Activated B cell treated with CpG ODN at 0.5 μM for 24 hours (primary cell): ENCODE measurements at regions not wholly inside any gene's neighbourhood (a gene's known extent, or its start where the extent isn't known, plus 50 kb on each side); places are given as distances from the start of the nearest gene placed in this dataset.

Experiments
- ATAC-seq: fragments of 200-7000 bp; cut with Tn5 transposase; one replicate; pipeline ENCODE4 v1.10.0; 2021; ENCODE audit warnings: low read depth, mild to moderate bottlenecking, moderate library complexity
- CTCF ChIA-PET: fragments of 350-600 bp; sonication (Branson Sonifier 250); formaldehyde crosslinking; loops from one replicate; lab custom pipeline; 2021; ENCODE audit warnings: antibody characterized with exemption; lab: Charles Lee
- POLR2A ChIA-PET: fragments of 350-600 bp; sonication (Branson Sonifier 250); formaldehyde crosslinking; loops from one replicate; lab custom pipeline; 2021; ENCODE audit warnings: antibody characterized with exemption; lab: Charles Lee
- DNase-seq: peaks from one replicate; pipeline ENCODE4 v3.0.0; 2022
- H3K27ac Mint-ChIP-seq: one replicate; pipeline ENCODE4 v1.8.0; 2020; ENCODE audit warnings: mixed read lengths
- H3K27me3 Mint-ChIP-seq: one replicate; pipeline ENCODE4 v1.8.0; 2021; ENCODE audit warnings: mixed read lengths
- H3K36me3 Mint-ChIP-seq: one replicate; pipeline ENCODE4 v1.8.0; 2021; ENCODE audit warnings: low read depth, mixed read lengths
- H3K4me1 Mint-ChIP-seq: one replicate; pipeline ENCODE4 v1.8.0; 2021; ENCODE audit warnings: mixed read lengths
- H3K4me3 Mint-ChIP-seq: one replicate; pipeline ENCODE4 v1.8.0; 2020; ENCODE audit warnings: mild to moderate bottlenecking, mixed read lengths
- H3K9me3 Mint-ChIP-seq: one replicate; pipeline ENCODE4 v1.8.0; 2020; ENCODE audit warnings: mixed read lengths
- intact Hi-C: fragments of 100-400 bp; cut with micrococcal nuclease; formaldehyde crosslinking; loops from one replicate; pipeline ENCODE4 v1.15.1; 2024
- TF ChIP-seq, protein P1 (sequence below): fragments of 200-600 bp; IDR thresholded peaks from one replicate; pipeline ENCODE4 v1.8.0; 2022; ENCODE audit warnings: antibody characterized with exemption, mild to moderate bottlenecking

DNA sequence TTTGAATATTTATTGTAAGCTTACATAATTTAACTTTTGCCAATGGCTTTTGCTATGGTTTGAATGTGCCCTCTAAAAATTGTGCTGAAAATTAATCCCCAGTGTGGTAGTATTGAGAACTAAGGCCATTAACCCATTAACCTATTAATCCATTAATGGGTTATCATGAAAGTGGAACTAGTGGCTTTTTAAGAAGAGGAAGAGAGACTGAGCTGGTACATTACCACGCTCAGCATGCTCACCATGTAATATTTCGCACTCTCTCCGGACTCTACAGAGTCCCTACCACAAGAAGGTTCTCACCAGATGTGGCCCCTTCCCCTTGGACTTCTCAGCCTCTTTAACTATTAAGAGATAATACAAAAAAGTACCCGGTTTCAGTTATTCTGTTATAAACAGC lies 164.4 kb upstream of the ZRANB2 start:
- Mint-ChIP-seq H3K4me3 (no peak overlapping the region), H3K9me3 (no peaks in the 10 kb centered on the region), H3K36me3 (no peaks in the 10 kb centered on the region), H3K4me1 (no peaks in the 10 kb centered on the region), H3K27ac (no peak overlapping the region), H3K27me3 (no peaks in the 10 kb centered on the region)
- TF ChIP-seq, protein P1, sequence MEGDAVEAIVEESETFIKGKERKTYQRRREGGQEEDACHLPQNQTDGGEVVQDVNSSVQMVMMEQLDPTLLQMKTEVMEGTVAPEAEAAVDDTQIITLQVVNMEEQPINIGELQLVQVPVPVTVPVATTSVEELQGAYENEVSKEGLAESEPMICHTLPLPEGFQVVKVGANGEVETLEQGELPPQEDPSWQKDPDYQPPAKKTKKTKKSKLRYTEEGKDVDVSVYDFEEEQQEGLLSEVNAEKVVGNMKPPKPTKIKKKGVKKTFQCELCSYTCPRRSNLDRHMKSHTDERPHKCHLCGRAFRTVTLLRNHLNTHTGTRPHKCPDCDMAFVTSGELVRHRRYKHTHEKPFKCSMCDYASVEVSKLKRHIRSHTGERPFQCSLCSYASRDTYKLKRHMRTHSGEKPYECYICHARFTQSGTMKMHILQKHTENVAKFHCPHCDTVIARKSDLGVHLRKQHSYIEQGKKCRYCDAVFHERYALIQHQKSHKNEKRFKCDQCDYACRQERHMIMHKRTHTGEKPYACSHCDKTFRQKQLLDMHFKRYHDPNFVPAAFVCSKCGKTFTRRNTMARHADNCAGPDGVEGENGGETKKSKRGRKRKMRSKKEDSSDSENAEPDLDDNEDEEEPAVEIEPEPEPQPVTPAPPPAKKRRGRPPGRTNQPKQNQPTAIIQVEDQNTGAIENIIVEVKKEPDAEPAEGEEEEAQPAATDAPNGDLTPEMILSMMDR: no peak
- ChIA-PET POLR2A (no interaction called here), CTCF (interaction anchor here (0.6 kb wide), 1 partner anchor 1309 kb away, joined by 3 read pairs; no protein-coding TSS in a partner anchor)
- DNase-seq: no peak
- no peak for ATAC-seq
- intact Hi-C loops: no loop called here

DNA sequence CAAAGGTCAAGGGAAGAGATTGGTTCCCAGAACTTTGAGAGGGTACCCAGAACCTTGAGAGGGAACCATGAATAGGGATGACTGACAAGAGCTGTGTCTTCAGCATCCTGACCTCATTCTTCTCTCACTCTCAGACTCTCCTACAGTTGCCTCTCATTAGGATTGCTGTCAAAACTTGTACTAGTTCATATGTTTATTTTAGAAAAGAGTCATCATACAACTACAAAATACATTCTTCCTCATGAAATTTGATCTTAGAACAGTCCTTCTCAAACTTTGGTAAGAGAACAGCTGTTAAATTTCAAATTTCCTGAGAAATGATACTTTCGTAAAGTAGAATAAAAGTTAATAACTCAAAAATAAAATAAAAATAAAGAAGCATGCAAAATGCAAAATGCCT lies 161.4 kb upstream of the ZRANB2 start:
- ChIA-PET CTCF (no interaction called here), POLR2A (no interaction called here)
- intact Hi-C loops: no loop called here
- TF ChIP-seq, protein P1: no peak
- H3K36me3 Mint-ChIP-seq: no peaks in the 10 kb centered on the region
- no peaks in the 10 kb centered on the region for H3K4me1 Mint-ChIP-seq
- ATAC-seq: no peak
- no peak for DNase-seq
- no peaks in the 10 kb centered on the region for H3K9me3 Mint-ChIP-seq
- no peak overlapping the region for H3K4me3 Mint-ChIP-seq
- H3K27ac Mint-ChIP-seq: no peak overlapping the region
- no peaks in the 10 kb centered on the region for H3K27me3 Mint-ChIP-seq

DNA sequence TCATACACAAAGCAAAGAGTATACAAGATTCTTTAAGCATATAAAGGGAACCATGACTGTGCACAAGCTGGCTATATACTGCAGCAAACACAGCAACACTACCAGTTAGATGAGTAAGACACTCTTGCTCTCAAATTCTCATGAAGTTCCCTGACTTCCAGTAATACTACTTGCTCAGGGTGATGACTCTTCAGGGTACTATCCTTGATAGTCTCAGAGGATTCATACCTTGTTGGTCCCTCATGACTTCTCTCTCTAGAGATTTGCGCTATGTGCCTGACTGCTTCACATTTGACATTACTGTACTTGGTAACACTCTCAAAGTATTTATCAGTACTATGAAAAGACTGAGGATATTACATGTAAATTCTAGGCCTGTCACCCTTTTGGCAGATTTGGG lies 159.8 kb upstream of the ZRANB2 start:
- ATAC-seq (no peak), DNase-seq (no peak)
- no peaks in the 10 kb centered on the region for H3K36me3 Mint-ChIP-seq
- H3K9me3 Mint-ChIP-seq: no peaks in the 10 kb centered on the region
- no peak overlapping the region for H3K4me3 Mint-ChIP-seq
- no peak overlapping the region for H3K27ac Mint-ChIP-seq
- ChIA-PET POLR2A (no interaction called here), CTCF (no interaction called here)
- no peaks in the 10 kb centered on the region for H3K4me1 Mint-ChIP-seq
- TF ChIP-seq, protein P1: no peak
- intact Hi-C loops: no loop called here
- H3K27me3 Mint-ChIP-seq: no peaks in the 10 kb centered on the region

DNA sequence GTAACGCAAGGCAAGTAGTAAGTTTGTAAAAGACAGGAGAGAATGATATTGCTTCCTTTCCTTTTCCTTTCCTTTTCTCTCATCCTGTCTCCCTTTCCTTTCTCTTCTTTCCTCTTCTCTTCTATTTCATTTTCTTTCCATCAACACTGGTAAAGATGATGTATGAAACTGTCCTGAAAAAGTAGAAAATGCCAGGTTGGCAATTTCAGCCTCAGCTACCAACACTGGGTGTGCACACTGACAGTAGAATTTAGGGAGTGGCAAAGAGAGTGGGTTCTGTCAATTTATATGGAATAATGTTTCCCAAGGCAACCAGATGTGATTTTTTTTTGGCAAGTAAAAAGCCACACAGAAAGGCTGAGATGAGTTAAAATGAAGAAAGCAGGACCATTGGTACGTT lies 155.7 kb upstream of the ZRANB2 start:
- TF ChIP-seq, protein P1: no peak
- POLR2A ChIA-PET: no interaction called here

DNA sequence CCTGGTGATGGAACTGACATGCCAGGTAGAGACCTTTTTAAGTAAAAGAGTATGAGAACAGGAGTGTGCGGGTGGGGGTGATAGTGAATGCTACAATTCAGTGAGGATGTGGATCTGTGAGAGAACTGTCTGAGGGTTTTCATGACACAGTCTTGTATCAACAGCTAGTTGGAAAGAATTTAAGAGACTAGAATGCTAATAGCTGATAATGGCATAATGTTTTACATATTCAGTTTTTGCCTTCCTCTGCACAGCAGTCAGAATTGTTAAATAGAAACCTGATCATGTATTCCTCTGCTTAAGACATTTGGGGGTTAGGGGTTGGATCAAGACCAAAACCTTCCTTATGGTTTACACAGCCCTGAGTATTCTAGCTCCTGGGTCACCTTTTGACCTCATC lies 152.8 kb upstream of the ZRANB2 start:
- TF ChIP-seq, protein P1: no peak
- Mint-ChIP-seq H3K4me3 (no peak overlapping the region), H3K9me3 (no peaks in the 10 kb centered on the region), H3K4me1 (no peaks in the 10 kb centered on the region), H3K36me3 (no peaks in the 10 kb centered on the region), H3K27ac (no peak overlapping the region), H3K27me3 (no peaks in the 10 kb centered on the region)
- CTCF ChIA-PET: no interaction called here
- DNase-seq (no peak), ATAC-seq (no peak)
- POLR2A ChIA-PET: no interaction called here
- intact Hi-C loops: no loop called here

More for the DNA sequence above, 155.7 kb upstream of the ZRANB2 start:
- no peaks in the 10 kb centered on the region for H3K36me3 Mint-ChIP-seq
- no peaks in the 10 kb centered on the region for H3K9me3 Mint-ChIP-seq
- no peak overlapping the region for H3K4me3 Mint-ChIP-seq
- intact Hi-C loops: no loop called here
- no peak overlapping the region for H3K27ac Mint-ChIP-seq
- no peaks in the 10 kb centered on the region for H3K27me3 Mint-ChIP-seq
- ATAC-seq: no peak
- CTCF ChIA-PET: no interaction called here
- no peak for DNase-seq
- no peaks in the 10 kb centered on the region for H3K4me1 Mint-ChIP-seq
